Retina (tissue), 1 donor: ENCODE measurements at regions not wholly inside any gene's neighbourhood (a gene's known extent, or its start where the extent isn't known, plus 50 kb on each side); places are given as distances from the start of the nearest gene placed in this dataset.

Experiments used
- DNase-seq: peaks from one replicate; pipeline ENCODE4 v3.0.0-alpha.2; 2016

- DNase-seq: no peak
Observed at GRCh38 chr20:61041481-61041880, 210.6 kb upstream of the CDH4 start.

- no peak for DNase-seq
Observed at GRCh38 chr20:61042506-61043385, 209.3 kb upstream of the CDH4 start.

GRCh38 chr20:61043681-61044080, 208.4 kb upstream of the CDH4 start:
- no peak for DNase-seq

GRCh38 chr20:61044499-61044898, 207.6 kb upstream of the CDH4 start:
- DNase-seq: no peak

GRCh38 chr20:61045091-61045490, 207.0 kb upstream of the CDH4 start:
- DNase-seq: no peak

- DNase-seq: no peak
Observed at GRCh38 chr20:61045876-61046585, 206.0 kb upstream of the CDH4 start.

- no peak for DNase-seq
Observed at GRCh38 chr20:61046721-61047351, 205.2 kb upstream of the CDH4 start.

GRCh38 chr20:61047515-61047914, 204.5 kb upstream of the CDH4 start:
- DNase-seq: no peak

- no peak for DNase-seq
Observed at GRCh38 chr20:61048302-61048701, 203.8 kb upstream of the CDH4 start.

GRCh38 chr20:61049684-61050083, 202.4 kb upstream of the CDH4 start:
- DNase-seq: no peak

- DNase-seq: no peak
Observed at GRCh38 chr20:61050336-61050890, 201.6 kb upstream of the CDH4 start.

GRCh38 chr20:61052195-61052750, 199.8 kb upstream of the CDH4 start:
- DNase-seq: no peak

- no peak for DNase-seq
Observed at GRCh38 chr20:61052776-61053442, 199.2 kb upstream of the CDH4 start.

- DNase-seq: no peak
Observed at GRCh38 chr20:61053487-61053886, 198.6 kb upstream of the CDH4 start.

- no peak for DNase-seq
Observed at GRCh38 chr20:61053889-61054288, 198.2 kb upstream of the CDH4 start.

- DNase-seq: no peak
Observed at GRCh38 chr20:61054411-61054810, 197.7 kb upstream of the CDH4 start.

- no peak for DNase-seq
Observed at GRCh38 chr20:61055180-61056010, 196.7 kb upstream of the CDH4 start.

- no peak for DNase-seq
Observed at GRCh38 chr20:61056116-61056515, 195.9 kb upstream of the CDH4 start.

GRCh38 chr20:61056627-61057442, 195.2 kb upstream of the CDH4 start:
- no peak for DNase-seq

- peak; percentile 57 for DNase-seq
Observed at GRCh38 chr20:61057443-61058121, 194.5 kb upstream of the CDH4 start.
